ENCODE measurements at regions not wholly inside any gene's neighbourhood (a gene's known extent, or its start where the extent isn't known, plus 50 kb on each side); places are given as distances from the start of the nearest gene placed in this dataset.

DNA sequence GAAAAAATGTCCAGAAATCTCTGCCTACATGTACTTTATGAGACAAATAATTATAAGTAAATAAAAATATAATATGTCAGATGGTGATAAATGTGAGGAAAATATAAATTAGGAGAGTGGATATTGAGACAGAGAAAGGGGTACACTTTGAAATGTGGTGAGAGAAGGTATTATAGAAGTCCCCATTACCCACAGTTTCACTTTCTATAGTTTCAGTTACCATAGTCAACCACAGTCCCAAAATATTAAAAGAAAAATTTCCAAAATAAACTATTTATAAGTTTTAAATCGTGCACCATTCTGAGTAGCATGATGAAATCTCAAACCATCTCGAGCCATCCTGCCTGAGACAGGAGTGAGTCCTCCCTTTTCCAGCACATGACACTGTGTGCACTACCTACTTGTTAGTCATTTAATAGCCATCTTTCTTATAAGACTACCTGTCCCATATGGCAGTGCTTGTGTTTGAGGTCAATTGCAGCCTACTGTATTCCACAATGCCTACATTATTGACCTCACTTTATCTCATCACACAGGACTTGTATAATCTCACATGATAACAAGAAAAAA lies 653.7 kb downstream of the DACH1 start:
- TF ChIP-seq GATA3 (IDR thresholded peaks at IDR 0.05; ENCODE audit: low read depth, low read length) (no peak), GATA2 (IDR thresholded peaks at IDR 0.05; ENCODE audit: low read depth, low read length) (no peak)

DNA sequence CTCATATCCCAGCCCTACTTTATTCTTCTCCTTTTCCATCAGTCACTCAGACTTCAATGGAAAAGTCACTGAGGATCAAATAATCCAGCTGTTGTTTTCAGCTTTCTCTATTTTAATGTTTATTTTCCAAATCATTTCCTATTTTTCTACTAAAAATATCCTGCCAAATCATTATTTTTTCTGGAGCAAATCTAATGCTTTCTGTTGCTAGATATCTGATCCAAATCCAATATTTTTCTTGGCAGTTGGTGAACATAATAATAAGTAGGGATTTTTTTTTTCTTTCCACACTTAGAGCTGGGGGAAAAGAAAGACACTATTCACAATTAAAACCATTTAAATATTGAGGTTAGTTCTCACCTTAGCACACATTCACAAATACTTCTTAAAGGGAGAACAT lies 656.1 kb downstream of the DACH1 start:
- TF ChIP-seq GATA3 (IDR thresholded peaks at IDR 0.05; ENCODE audit: low read depth, low read length) (no peak), GATA2 (IDR thresholded peaks at IDR 0.05; ENCODE audit: low read depth, low read length) (no peak)

DNA sequence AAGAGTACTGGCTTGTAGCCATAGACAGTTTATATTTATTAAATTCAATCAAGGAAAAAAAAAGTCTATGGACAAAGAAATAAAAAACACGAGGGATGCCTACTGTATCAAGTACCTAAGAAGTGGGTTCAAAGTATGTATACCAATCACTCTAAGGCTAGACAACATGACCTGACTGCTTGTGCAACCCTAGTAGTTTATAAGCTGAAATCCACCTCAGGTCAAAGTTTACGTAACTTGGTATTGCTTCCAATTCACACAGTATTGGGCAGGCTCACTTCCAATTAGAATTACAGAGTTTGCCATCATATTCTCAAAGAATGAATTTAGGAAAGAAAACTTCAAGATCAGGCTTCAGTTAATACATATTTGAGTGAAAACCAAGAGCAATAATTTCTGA lies 657.8 kb downstream of the DACH1 start:
- no peak for TF ChIP-seq GATA3 (IDR thresholded peaks at IDR 0.05; ENCODE audit: low read depth, low read length)
- TF ChIP-seq GATA2 (IDR thresholded peaks at IDR 0.05; ENCODE audit: low read depth, low read length): no peak

DNA sequence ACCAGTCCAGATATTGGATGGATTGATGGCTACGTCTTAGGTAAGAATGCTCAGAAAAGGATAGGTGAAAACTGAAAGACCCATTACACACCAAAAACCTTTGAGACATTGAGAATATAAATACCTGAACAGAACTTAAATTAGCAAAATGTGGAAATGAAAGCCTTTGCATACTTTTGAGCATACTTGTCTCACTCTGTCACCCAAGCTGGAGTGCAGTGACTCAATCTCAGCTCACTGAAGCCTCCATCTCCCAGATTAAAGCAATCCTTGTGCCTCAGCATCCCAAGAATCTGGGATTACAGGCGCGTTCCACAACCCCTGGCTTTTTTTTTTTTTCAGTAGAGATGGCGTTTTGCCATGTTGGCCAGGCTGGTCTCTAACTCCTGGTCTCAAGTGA lies 695.3 kb downstream of the DACH1 start:
- TF ChIP-seq GATA3 (IDR thresholded peaks at IDR 0.05; ENCODE audit: low read depth, low read length) (no peak), GATA2 (IDR thresholded peaks at IDR 0.05; ENCODE audit: low read depth, low read length) (no peak)

DNA sequence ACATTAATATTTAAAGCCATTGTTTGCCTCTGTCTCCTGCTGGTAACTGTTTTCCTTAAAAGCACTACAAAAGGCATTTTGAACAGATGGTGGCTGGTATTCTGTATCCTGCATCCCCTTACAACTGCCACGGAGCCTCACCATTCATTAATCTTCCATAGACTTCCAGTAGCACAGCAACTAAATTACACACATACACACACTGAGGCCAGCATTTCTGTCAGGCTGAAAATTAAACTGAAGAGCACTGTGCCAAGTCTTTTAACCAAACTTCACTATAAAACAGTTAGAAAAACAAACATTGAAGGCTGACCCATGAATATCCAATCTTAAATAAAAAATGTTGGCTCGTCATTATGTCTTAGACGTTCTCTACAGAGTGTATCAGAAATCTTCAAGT lies 697.8 kb downstream of the DACH1 start:
- TF ChIP-seq GATA3 (IDR thresholded peaks at IDR 0.05; ENCODE audit: low read depth, low read length) (no peak), GATA2 (IDR thresholded peaks at IDR 0.05; ENCODE audit: low read depth, low read length) (no peak)

DNA sequence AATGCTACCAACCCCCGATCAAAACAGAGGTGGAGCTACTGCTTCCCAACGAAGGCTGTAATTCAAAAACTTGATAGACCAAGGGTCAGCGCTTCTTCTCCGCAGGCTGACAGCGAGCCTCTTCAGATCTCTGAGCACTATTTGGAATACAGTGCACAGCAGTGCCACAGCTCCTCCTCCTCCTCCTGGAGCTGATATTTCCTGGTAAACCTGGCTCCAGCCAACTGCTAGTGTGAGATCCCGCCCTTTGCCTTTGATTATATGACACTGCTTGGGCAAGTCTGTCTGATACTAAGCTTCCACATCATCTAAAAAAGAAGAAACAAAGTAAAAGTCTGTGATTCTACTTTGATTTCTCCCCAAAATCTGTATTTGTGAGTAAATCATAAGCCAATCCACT lies 710.5 kb downstream of the DACH1 start:
- no peak for TF ChIP-seq GATA3 (IDR thresholded peaks at IDR 0.05; ENCODE audit: low read depth, low read length)
- no peak for TF ChIP-seq GATA2 (IDR thresholded peaks at IDR 0.05; ENCODE audit: low read depth, low read length)

DNA sequence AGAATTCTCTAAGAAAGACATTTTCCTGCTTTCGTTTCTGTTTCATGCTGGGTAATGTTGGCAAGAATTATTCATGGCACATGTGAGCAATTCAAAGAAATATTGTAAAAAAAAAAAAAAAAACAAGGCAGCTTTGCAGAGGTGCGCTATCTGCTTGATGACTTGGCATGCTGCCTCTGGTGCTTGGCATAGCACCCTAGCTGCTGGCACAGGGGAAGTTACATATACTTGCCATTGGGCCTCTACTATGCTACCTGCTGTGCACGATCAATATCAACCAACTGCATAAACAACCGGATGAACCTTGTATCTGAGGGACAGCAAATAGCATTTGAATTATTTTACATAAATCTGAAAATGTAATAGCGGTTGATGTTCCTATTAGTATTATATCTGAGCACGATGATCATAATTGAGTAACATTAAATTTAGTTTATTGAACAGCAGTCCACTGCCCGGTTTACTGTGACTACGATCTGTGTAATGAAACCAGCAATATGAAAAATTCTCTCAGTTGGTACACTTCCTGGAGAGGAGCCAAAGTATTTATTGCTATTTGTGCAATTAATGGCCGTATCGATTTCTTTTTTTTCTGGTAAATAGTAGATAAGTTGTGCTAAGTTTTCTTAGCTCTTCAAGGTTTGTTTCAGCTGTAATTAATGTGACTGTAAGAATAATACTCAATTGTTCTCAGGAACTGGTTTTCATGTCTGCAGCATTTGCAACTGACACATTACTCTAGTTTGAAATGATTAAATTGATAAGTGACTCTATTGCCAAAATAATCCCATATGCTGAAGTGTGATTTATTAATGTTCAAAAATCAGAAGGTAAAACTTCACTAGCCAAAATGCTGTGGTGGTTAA lies 717.3 kb downstream of the DACH1 start:
- TF ChIP-seq GATA2 (IDR thresholded peaks at IDR 0.05; ENCODE audit: low read depth, low read length) (no peak), GATA3 (IDR thresholded peaks at IDR 0.05; ENCODE audit: low read depth, low read length) (no peak)

DNA sequence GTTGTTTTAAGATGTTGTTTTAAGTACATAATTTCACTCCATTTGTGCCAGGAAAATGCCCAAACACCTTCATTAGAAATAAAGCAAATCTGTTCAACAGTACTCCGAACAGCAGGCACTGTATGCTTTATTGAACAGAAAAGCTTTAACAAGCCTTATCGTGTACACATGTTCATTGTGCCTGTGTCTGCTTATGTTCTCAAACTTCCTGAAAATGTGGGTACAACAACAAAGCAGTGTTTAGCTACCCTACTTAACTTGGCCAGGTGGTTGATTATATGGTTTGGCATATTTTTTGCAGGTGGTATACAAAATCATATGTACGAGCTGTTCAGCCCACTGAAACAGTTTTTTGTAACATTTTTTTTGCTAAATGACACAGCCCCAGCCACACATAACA lies 718.0 kb downstream of the DACH1 start:
- TF ChIP-seq GATA2 (IDR thresholded peaks at IDR 0.05; ENCODE audit: low read depth, low read length) (no peak), GATA3 (IDR thresholded peaks at IDR 0.05; ENCODE audit: low read depth, low read length) (no peak)

DNA sequence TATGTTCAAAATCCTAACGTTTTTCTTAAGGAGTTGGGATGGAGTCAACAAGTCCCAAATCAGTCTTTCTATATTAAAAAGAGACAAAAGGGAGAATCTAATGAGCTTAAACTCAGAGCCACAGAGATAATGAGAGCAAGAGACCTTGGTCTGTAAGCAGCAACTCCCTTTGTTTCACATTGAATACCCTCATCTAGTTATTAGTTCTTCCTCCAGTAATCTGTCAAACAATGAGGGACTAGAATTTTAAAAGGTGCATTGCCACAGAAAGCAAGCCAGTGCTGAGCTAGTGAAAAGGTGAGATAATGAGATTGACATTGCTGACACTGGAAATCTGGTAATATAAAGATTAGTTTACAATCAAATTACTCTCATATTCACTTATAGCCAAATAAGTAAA lies 718.6 kb downstream of the DACH1 start:
- no peak for TF ChIP-seq GATA2 (IDR thresholded peaks at IDR 0.05; ENCODE audit: low read depth, low read length)
- TF ChIP-seq GATA3 (IDR thresholded peaks at IDR 0.05; ENCODE audit: low read depth, low read length): no peak

DNA sequence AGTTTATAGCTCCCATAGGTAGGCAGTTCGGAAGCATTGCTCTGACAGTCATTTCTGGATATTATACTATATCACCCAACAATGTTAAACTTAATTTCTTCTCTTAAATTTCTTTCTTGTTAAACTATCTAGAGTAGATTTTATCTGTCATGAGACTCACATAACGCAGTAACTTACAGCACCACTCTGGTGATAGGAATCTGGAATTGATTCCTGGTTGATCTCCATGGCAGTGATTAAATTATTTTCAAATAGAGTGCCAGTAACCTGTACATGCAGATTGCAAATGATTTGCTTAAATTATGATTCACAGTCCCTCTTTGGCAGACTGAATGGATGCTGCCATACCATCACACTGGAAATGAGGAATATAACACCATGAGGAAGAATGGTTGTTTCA lies 722.1 kb downstream of the DACH1 start:
- TF ChIP-seq GATA2 (IDR thresholded peaks at IDR 0.05; ENCODE audit: low read depth, low read length) (peak; percentile 41; the same call in 1 of the 2 replicates), GATA3 (IDR thresholded peaks at IDR 0.05; ENCODE audit: low read depth, low read length) (peak; percentile 77)

DNA sequence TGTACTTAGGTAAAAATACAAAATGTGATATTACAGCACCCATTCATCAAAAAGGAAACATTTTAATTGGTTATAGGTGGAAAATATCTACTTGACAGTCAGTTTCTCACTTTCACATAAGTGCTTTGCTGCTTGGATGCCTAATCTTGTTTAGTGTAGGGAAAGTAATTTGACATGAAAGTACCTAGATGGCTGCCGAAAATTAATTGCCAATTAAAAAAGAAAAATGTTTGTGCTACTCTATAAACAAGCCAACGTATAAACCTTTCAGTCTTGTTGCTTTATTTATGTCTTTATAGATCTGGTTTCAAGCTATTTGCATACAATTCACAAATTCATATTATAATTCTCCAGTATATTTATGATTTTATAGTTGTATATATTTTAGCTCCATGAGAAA lies 729.9 kb downstream of the DACH1 start:
- TF ChIP-seq GATA3 (IDR thresholded peaks at IDR 0.05; ENCODE audit: low read depth, low read length) (no peak), GATA2 (IDR thresholded peaks at IDR 0.05; ENCODE audit: low read depth, low read length) (no peak)

DNA sequence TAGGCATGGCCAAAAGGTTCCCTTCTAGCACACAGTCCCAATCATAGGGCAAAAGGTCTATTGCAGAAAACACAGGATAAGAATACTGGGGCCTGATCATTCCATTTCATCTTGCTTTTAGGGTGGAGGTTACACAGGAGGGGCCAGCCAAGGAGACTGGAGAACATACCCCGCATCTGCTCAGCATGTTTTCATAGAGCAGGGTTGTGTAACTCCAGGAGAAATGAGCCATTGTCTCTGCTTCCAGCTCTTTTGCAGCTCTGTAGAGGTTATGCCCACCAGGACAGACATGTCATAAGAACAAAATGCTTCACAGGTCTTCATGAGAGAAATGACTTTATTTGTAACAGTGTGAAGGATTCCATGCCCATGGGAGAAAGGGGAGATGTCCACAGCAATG lies 742.8 kb downstream of the DACH1 start:
- TF ChIP-seq GATA2 (IDR thresholded peaks at IDR 0.05; ENCODE audit: low read depth, low read length) (no peak), GATA3 (IDR thresholded peaks at IDR 0.05; ENCODE audit: low read depth, low read length) (no peak)

DNA sequence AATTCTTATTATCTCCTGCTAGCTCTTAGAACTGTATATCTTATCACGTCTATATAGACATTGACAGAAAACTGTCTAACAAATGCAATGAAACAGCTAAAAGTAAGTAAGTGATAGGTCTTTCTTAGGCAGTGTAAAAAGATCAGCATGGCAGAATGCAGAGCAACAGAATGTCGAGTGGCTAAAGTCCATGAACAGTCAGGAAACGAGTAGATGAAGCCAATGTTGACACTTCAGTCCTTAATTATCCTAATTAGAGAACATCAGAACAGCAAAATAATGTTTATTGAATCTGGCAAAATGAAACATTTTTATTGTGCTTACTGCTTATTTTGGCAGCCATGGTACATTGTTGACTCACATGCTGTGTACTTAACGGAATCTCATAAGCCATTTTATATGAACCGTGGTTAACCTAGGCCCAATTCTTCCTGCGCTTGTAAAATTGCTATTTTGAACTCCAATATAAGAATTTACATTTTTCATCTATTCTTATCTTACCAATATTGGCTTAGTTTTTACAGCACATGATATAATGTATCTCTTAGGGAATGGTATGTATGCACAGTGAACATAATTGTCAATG lies 748.1 kb downstream of the DACH1 start:
- TF ChIP-seq GATA2 (IDR thresholded peaks at IDR 0.05; ENCODE audit: low read depth, low read length): no peak
- TF ChIP-seq GATA3 (IDR thresholded peaks at IDR 0.05; ENCODE audit: low read depth, low read length): no peak

DNA sequence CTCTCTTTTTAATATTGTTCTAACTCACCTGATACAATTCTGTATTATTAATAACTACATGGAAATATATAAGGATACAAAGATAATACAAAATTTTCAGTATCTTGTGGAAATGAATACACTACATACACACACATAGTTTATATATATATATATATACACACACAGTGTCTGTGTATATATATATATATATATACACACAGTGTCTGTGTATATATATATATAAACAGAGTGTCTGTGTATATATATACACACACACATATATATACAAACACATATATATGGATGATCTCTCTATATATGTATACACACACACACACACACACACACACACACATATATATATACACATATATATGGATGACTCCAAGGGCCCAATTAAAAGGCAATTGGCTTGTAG lies 749.1 kb downstream of the DACH1 start:
- no peak for TF ChIP-seq GATA3 (IDR thresholded peaks at IDR 0.05; ENCODE audit: low read depth, low read length)

DNA sequence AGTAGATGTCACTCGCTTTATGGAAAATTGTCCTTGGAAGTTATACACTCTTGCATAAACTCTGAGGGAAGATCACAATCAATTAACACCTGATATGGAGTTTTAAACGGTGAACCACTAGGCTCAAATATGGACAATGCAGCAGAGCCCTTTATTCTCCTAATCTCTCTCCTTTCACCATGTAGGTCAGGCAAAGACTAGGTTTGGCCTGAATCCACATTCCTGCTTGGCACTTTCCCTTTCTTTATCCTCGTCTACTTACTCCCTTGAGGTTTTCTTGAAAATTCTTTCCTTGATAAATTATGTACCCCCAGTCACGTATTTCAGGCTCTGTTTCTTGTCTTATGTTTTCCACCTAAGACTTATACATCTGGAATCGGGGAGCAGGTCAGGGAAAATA lies 751.7 kb downstream of the DACH1 start:
- TF ChIP-seq GATA2 (IDR thresholded peaks at IDR 0.05; ENCODE audit: low read depth, low read length) (no peak), GATA3 (IDR thresholded peaks at IDR 0.05; ENCODE audit: low read depth, low read length) (no peak)
